GM12878 (cell line): ENCODE measurements at regions not wholly inside any gene's neighbourhood (a gene's known extent, or its start where the extent isn't known, plus 50 kb on each side); places are given as distances from the start of the nearest gene placed in this dataset.

Source experiments
- ATAC-seq: fragments of 200-7000 bp; cut with Tn5 transposase; 3 replicates; pipeline ENCODE4 v1.9.1; 2020; ENCODE audit warnings: mild to moderate bottlenecking, moderate library complexity
- BruUV-seq: library from RNA; stranded (reverse); fragments of 400-500 nt; replicated peaks from 2 replicates; lab custom pipeline; 2021; lab: Mats Ljungman, UMichigan
- CTCF ChIA-PET: fragments of 300-600 bp; sonication (Branson Sonifier 250); formaldehyde crosslinking; extraction: SDS; loops from one replicate; lab custom pipeline; 2021; ENCODE audit warnings: inconsistent platforms; lab: Yijun Ruan, JAX
- POLR2A ChIA-PET: fragments of 350-600 bp; formaldehyde crosslinking; extraction: SDS; loops from one replicate; lab custom pipeline; 2021; ENCODE audit warnings: inconsistent platforms; lab: Charles Lee
- RAD21 ChIA-PET: fragments of 300-600 bp; sonication (Branson Sonifier 250); formaldehyde crosslinking; loops from one replicate; lab custom pipeline; 2023; ENCODE audit warnings: antibody characterized with exemption; ENCODE audit not compliant: unreplicated experiment; lab: Charles Lee
- SMC1A ChIA-PET: fragments of 300-600 bp; sonication (Branson Sonifier 250); formaldehyde crosslinking; loops from one replicate; lab custom pipeline; 2023; ENCODE audit not compliant: unreplicated experiment, uncharacterized antibody; lab: Charles Lee
- DNase-seq: peaks from one replicate; pipeline ENCODE4 v3.0.0-alpha.2; 2011; ENCODE audit warnings: low read depth, low spot score
- FAIRE-seq: peaks from 3 replicates; lab custom pipeline; 2011; peaks lifted over from hg19 to GRCh38; lab: Jason Lieb, UNC
- H2AFZ ChIP-seq: 2 replicates; pipeline ENCODE4 v1.6.0; 2011; ENCODE audit warnings: low read depth, low read length, control low read depth; ENCODE audit not compliant: control insufficient read depth
- H3K27ac ChIP-seq: 2 replicates; pipeline ENCODE4 v1.5.1; 2011; ENCODE audit warnings: control low read depth; ENCODE audit not compliant: control insufficient read depth, insufficient read depth
- H3K27me3 ChIP-seq, 2 experiments: replicated peaks in 1 of 2; 2 replicates each; pipeline versions ENCODE4 v1.6.0 to v1.6.1; 2011; ENCODE audit warnings: low read length in 1 of 2; ENCODE audit not compliant: control insufficient read depth in 2 of 2, insufficient read depth in 2 of 2
- H3K36me3 ChIP-seq, 2 experiments: 2 replicates each; pipeline ENCODE4 v1.5.1; 2011; ENCODE audit warnings: low read length in 1 of 2; ENCODE audit not compliant: control insufficient read depth in 2 of 2, insufficient read depth in 2 of 2
- H3K4me1 ChIP-seq: 2 replicates; pipeline ENCODE4 v1.6.1; 2011; ENCODE audit warnings: mild to moderate bottlenecking, low read length, moderate library complexity, mixed read lengths; ENCODE audit not compliant: control insufficient read depth, insufficient read depth
- H3K4me2 ChIP-seq: 2 replicates; pipeline ENCODE4 v1.6.0; 2011; ENCODE audit warnings: control low read depth; ENCODE audit not compliant: control insufficient read depth, insufficient read depth
- H3K4me3 ChIP-seq: fragments of 200-600 bp; sonication (generic); 2 replicates; pipeline ENCODE4 v1.5.1; 2016
- H3K79me2 ChIP-seq: 2 replicates; pipeline ENCODE4 v1.6.0; 2011; ENCODE audit warnings: low read length; ENCODE audit not compliant: control insufficient read depth, insufficient read depth
- H3K9ac ChIP-seq: 2 replicates; pipeline ENCODE4 v1.8.0; 2011; ENCODE audit warnings: low read length, control low read depth, mixed read lengths; ENCODE audit not compliant: control insufficient read depth, insufficient read depth
- H3K9me3 ChIP-seq: replicated peaks from 3 replicates; pipeline ENCODE4 v1.5.1; 2011; ENCODE audit warnings: mild to moderate bottlenecking, low read length; ENCODE audit not compliant: control insufficient read depth, insufficient read depth
- H4K20me1 ChIP-seq: 2 replicates; pipeline ENCODE4 v1.6.0; 2011; ENCODE audit not compliant: control insufficient read depth, insufficient read depth
- EED ChIP-seq: sonication (generic); IDR thresholded peaks from 2 replicates; pipeline ENCODE4 v1.6.1; 2016; ENCODE audit warnings: antibody characterized with exemption, low read depth
- TAF1 ChIP-seq: IDR thresholded peaks from 2 replicates; pipeline ENCODE4 v1.6.1; 2011; ENCODE audit warnings: mild to moderate bottlenecking, low read depth, low read length, borderline replicate concordance
- ZBTB11 ChIP-seq: fragments of 450-650 bp; formaldehyde crosslinking; IDR thresholded peaks from 2 replicates; pipeline ENCODE4 v1.5.0; 2022; ENCODE audit warnings: mild to moderate bottlenecking, missing genetic modification characterization
- ZNF592 ChIP-seq: fragments of 450-650 bp; IDR thresholded peaks from 2 replicates; pipeline ENCODE4 v1.6.1; 2017; ENCODE audit warnings: mild to moderate bottlenecking, moderate library complexity
- WGBS: methylation state at CpG from one replicate; pipeline ENCODE4 v1.1.6; 2016; ENCODE audit warnings: low lambda C conversion rate; ENCODE audit not compliant: insufficient replicate concordance, insufficient coverage; ENCODE audit errors: missing lambda C conversion rate; 5-methylcytosine and 5-hydroxymethylcytosine counted together
- in situ Hi-C: fragments of 300-500 bp; cut with MboI; formaldehyde crosslinking; loops from 9 replicates; pipeline ENCODE4 v1.14.3; 2018; ENCODE audit warnings: mixed read lengths
- intact Hi-C: fragments of 100-400 bp; cut with micrococcal nuclease; formaldehyde crosslinking; loops from one replicate; pipeline ENCODE4 v1.14.2; 2022; ENCODE audit not compliant: unreplicated experiment

GRCh38 chr20:50271612-50272011 is 81.0 kb downstream of the CEBPB start:
- DNase-seq (no peak), ATAC-seq (no peak), FAIRE-seq (no peak)
- ChIA-PET CTCF (no interaction called here), POLR2A (interaction anchor here (0.6 kb wide), 1 partner anchor 208 kb away, joined by 4 read pairs; no protein-coding TSS in a partner anchor), SMC1A (no interaction called here), RAD21 (no interaction called here)
- no peaks in the 10 kb centered on the region for H3K9me3 ChIP-seq
- in situ Hi-C loops (no loop called here), intact Hi-C loops (no loop called here)
- H3K4me1 ChIP-seq = no peaks in the 10 kb centered on the region
- WGBS = 45% methylated on average over 7 of the region's 7 CpGs
- H3K79me2 ChIP-seq = no peaks in the 10 kb centered on the region
- H3K27ac ChIP-seq = no peak overlapping the region
- H3K9ac ChIP-seq = no peak overlapping the region
- no peaks in the 10 kb centered on the region for H3K36me3 ChIP-seq
- no peak overlapping the region for H3K4me2 ChIP-seq
- no peaks in the 10 kb centered on the region for H4K20me1 ChIP-seq
- H3K4me3 ChIP-seq = no peak overlapping the region
- no peak for TF ChIP-seq ZBTB11
- H3K27me3 ChIP-seq = no peaks in the 10 kb centered on the region; a peak in 1 of 4 replicates
- no peak overlapping the region for H2AFZ ChIP-seq
- BruUV-seq = no TSS peak

DNA sequence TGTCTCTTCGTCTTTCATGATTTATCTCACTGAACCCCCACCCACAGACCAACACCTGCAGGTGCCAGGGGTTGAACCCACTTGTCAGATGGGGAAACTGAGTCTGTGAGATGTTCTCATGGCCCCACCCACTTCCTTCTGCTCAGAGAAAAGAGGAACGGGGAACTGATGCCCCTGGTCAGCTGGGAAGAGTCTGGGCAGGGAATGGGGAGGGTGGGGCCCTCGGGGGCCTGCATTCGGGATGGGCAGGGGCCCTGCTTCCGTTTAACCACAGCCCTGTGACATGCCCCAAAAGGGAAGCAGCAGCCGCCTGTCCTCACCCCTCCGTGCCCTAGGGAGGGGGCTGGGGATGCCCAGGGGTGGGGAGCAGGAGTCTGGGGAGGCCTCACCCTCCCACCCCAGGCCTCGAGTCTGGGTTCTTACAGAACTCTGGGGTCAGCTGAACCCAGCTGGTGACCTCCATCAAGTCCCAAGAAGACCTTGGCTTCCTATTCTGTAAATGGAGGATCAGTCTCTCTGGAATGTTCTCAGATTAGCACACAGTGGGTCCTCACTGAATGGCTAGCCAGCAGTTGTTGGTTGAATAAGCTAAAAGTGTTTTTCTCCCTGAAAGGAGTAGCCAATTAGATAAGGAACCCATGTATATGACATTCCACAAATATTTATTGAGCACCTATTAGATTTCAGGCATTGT is 81.5 kb downstream of the CEBPB start:
- 12% methylated on average over 8 of the region's 8 CpGs for WGBS
- in situ Hi-C loops (no loop called here), intact Hi-C loops (no loop called here)
- FAIRE-seq (no peak), DNase-seq (no peak), ATAC-seq (no peak)
- H3K4me1 ChIP-seq = no peaks in the 10 kb centered on the region
- ChIA-PET POLR2A (no interaction called here), SMC1A (no interaction called here), RAD21 (no interaction called here), CTCF (no interaction called here)
- no peak overlapping the region for H3K4me3 ChIP-seq
- no TSS peak for BruUV-seq
- no peak for TF ChIP-seq EED
- TF ChIP-seq ZNF592 = no peak
- TF ChIP-seq TAF1 = no peak
- no peaks in the 10 kb centered on the region for H4K20me1 ChIP-seq
- no peak overlapping the region for H3K4me2 ChIP-seq
- H3K79me2 ChIP-seq = no peaks in the 10 kb centered on the region
- no peak overlapping the region for H3K9ac ChIP-seq
- no peaks in the 10 kb centered on the region; a peak in 1 of 4 replicates for H3K27me3 ChIP-seq
- no peak overlapping the region for H2AFZ ChIP-seq
- no peaks in the 10 kb centered on the region for H3K36me3 ChIP-seq
- H3K27ac ChIP-seq = no peak overlapping the region
- no peaks in the 10 kb centered on the region for H3K9me3 ChIP-seq
